PC-3 (cell line): ENCODE measurements at regions not wholly inside any gene's neighbourhood (a gene's known extent, or its start where the extent isn't known, plus 50 kb on each side); places are given as distances from the start of the nearest gene placed in this dataset.

Experiments used
- CTCF ChIP-seq: fragments of 300-600 bp; sonication (generic); conservative IDR thresholded peaks from 2 replicates; pipeline ENCODE4 v1.5.1; 2017; ENCODE audit warnings: antibody characterized with exemption, low read depth, mild to moderate bottlenecking, low read length
- EZH2 ChIP-seq: fragments of 300-600 bp; sonication (generic); IDR thresholded peaks from one replicate; pipeline ENCODE4 v1.6.1; 2017; ENCODE audit warnings: antibody characterized with exemption, mild to moderate bottlenecking, low read length; ENCODE audit not compliant: unreplicated experiment
- EZH2phosphoT487 ChIP-seq: fragments of 300-600 bp; sonication (generic); IDR thresholded peaks from 2 replicates; pipeline ENCODE4 v1.6.1; 2018; ENCODE audit warnings: mild to moderate bottlenecking, antibody characterized with exemption, low read length, borderline replicate concordance

GRCh38 chr14:82045339-82045738 lies 511.7 kb upstream of the SEL1L start:
- TF ChIP-seq CTCF (no peak), EZH2phosphoT487 (no peak), EZH2 (no peak)
